ENCODE measurements at regions not wholly inside any gene's neighbourhood (a gene's known extent, or its start where the extent isn't known, plus 50 kb on each side); places are given as distances from the start of the nearest gene placed in this dataset.

- BruUV-seq (replicated peaks), result no TSS peak
- CTCF ChIA-PET (ENCODE audit: low intra/inter-chr PET ratio), result interaction anchor here (0.6 kb wide), 1 partner anchor 453 kb away, joined by 3 read pairs; no protein-coding TSS in a partner anchor
- no peak for TF ChIP-seq RCOR1 (IDR thresholded peaks at IDR 0.05; ENCODE audit: borderline replicate concordance in 1 of 2, low read depth in 2 of 2, low read length in 2 of 2)
- no peak for TF ChIP-seq CHAMP1 (IDR thresholded peaks at IDR 0.05)
- no peak for TF ChIP-seq PBX2 (CRISPR knock-in tag; IDR thresholded peaks at IDR 0.05; ENCODE audit: low read depth)
- no peak for TF ChIP-seq PBX2 (tag; conservative IDR thresholded peaks at IDR 0.05; ENCODE audit: low read depth)
- TF ChIP-seq POLR2G (IDR thresholded peaks at IDR 0.05; ENCODE audit: low read depth, low read length), result no peak
- TF ChIP-seq SUPT5H (IDR thresholded peaks at IDR 0.05), result no peak
- TF ChIP-seq ARID4B (CRISPR knock-in tag; IDR thresholded peaks at IDR 0.05), result no peak
- no peak for TF ChIP-seq ZNF717 (CRISPR knock-in tag; IDR thresholded peaks at IDR 0.05)
- no peak for TF ChIP-seq NR2F6 (CRISPR knock-in tag; IDR thresholded peaks at IDR 0.05)
- no peak for TF ChIP-seq ZNF583 (CRISPR knock-in tag; IDR thresholded peaks at IDR 0.05)
- no peak for TF ChIP-seq XRCC4 (IDR thresholded peaks at IDR 0.05; ENCODE audit: extremely low read depth, insufficient read depth, insufficient read length)
- TF ChIP-seq HDGF (IDR thresholded peaks at IDR 0.05), result no peak
- TF ChIP-seq, protein P1, sequence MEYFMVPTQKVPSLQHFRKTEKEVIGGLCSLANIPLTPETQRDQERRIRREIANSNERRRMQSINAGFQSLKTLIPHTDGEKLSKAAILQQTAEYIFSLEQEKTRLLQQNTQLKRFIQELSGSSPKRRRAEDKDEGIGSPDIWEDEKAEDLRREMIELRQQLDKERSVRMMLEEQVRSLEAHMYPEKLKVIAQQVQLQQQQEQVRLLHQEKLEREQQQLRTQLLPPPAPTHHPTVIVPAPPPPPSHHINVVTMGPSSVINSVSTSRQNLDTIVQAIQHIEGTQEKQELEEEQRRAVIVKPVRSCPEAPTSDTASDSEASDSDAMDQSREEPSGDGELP (CRISPR knock-in tag; IDR thresholded peaks at IDR 0.05; ENCODE audit: borderline replicate concordance), result no peak
- no peak for TF ChIP-seq TEAD2 (tag; IDR thresholded peaks at IDR 0.05)
Observed at GRCh38 chr9:131801810-131802209, 61.9 kb upstream of the RAPGEF1 start.

More at GRCh38 chr9:131801810-131802209, 61.9 kb upstream of the RAPGEF1 start:
- Histone ChIP-seq H3K27ac (ENCODE audit: extremely low read depth, low read depth, low read length) (no peak overlapping the region), H2AFZ (ENCODE audit: low read depth, low read length) (no peak overlapping the region), H3K36me3 (ENCODE audit: control insufficient read depth, insufficient read depth, low read length) (no peaks in the 10 kb centered on the region), H3K9me3 (replicated peaks; ENCODE audit: control insufficient read depth, insufficient read depth, low read depth, low read length) (no peaks in the 10 kb centered on the region), H4K20me1 (replicated peaks; ENCODE audit: control insufficient read depth, insufficient read depth, low read length) (peaks cover 11% of the 10 kb centered on the region), H3K79me2 (ENCODE audit: control insufficient read depth, insufficient read depth, low read length) (no peaks in the 10 kb centered on the region), H3K27me3 (ENCODE audit: control insufficient read depth in 2 of 2, insufficient read depth in 2 of 2, low read length in 2 of 2) (peaks cover 3 to 18% of the 10 kb centered on the region in 2 experiments; a peak in 4 of 5 replicates), H3K4me2 (ENCODE audit: insufficient read depth, low read length) (no peak overlapping the region), H3K4me1 (replicated peaks in 1 of 2; ENCODE audit: control insufficient read depth in 2 of 2, insufficient read depth in 2 of 2, low read length in 2 of 2) (no peaks in the 10 kb centered on the region), H3K4me3 (no peak overlapping the region), H3K9me1 (ENCODE audit: control insufficient read depth, insufficient read depth, low read length) (no peaks in the 10 kb centered on the region), H3K9ac (ENCODE audit: insufficient read depth in 1 of 2, low read depth in 2 of 2, low read length in 2 of 2) (no peak overlapping the region)
- 0% methylated on average over 8 of the region's 8 CpGs for WGBS (ENCODE audit: insufficient coverage, low coverage, missing lambda C conversion rate)
- POLR2A ChIA-PET, result no interaction called here
- DNase-seq (ENCODE audit: extremely low read depth in 1 of 4, low spot score in 3 of 4), result no peak
- intact Hi-C loops (cut with micrococcal nuclease) (no loop called here), in situ Hi-C loops (cut with MboI) (no loop called here)
- no peak for FAIRE-seq
- no peak for ATAC-seq

All from K562 (cell line).